ENCODE measurements at regions not wholly inside any gene's neighbourhood (a gene's known extent, or its start where the extent isn't known, plus 50 kb on each side); places are given as distances from the start of the nearest gene placed in this dataset.

- no peak for DNase-seq
- Mint-ChIP-seq H3K9me3 (peaks cover 0 to 3% (median 0%) of the 10 kb centered on the region in 7 donors), H3K27me3 (ENCODE audit: low read depth in 3 of 3) (peaks cover 0 to 1% (median 0%) of the 10 kb centered on the region in 3 donors), H3K36me3 (no peaks in the 10 kb centered on the region), H3K27ac (no peak overlapping the region), H3K4me3 (no peak overlapping the region), H3K4me1 (peaks cover 7% of the 10 kb centered on the region)
- Histone ChIP-seq H2AFZ (ENCODE audit: insufficient read depth, low read depth, low read length, poor library complexity, severe bottlenecking) (no peak overlapping the region), H3K4me1 (ENCODE audit: control insufficient read depth in 1 of 2, insufficient read depth in 2 of 2, low read length in 2 of 2) (peaks cover 10 to 13% of the 10 kb centered on the region in 2 donors), H4K20me1 (ENCODE audit: insufficient read depth, low read length) (no peaks in the 10 kb centered on the region), H3K27me3 (ENCODE audit: control insufficient read depth in 2 of 2, insufficient read depth in 2 of 2, low read length in 2 of 2) (no peaks in the 10 kb centered on the region), H3K27ac (ENCODE audit: low read depth in 1 of 2, low read length in 2 of 2) (no peak overlapping the region), H3K4me2 (replicated peaks; ENCODE audit: extremely low read depth, low read length, poor library complexity, severe bottlenecking) (no peak overlapping the region), H3K36me3 (replicated peaks in 1 of 2; ENCODE audit: control insufficient read depth in 1 of 2, insufficient read depth in 2 of 2, low read length in 2 of 2) (no peaks in the 10 kb centered on the region), H3K79me2 (ENCODE audit: insufficient read depth, low read length) (no peaks in the 10 kb centered on the region), H3K4me3 (replicated peaks in 1 of 3; ENCODE audit: low read depth in 2 of 3, low read length in 3 of 3) (no peak overlapping the region), H3K9me3 (replicated peaks in 1 of 2; ENCODE audit: control insufficient read depth in 1 of 2, insufficient read depth in 1 of 2, low read length in 2 of 2) (no peaks in the 10 kb centered on the region), H3K9ac (ENCODE audit: insufficient read depth, low read length, poor library complexity, severe bottlenecking) (no peak overlapping the region)
- intact Hi-C loops (cut with micrococcal nuclease) = no loop called here
- no CpG with 5 or more reads among the region's 6 CpGs for WGBS (ENCODE audit: insufficient coverage)
- no peak for TF ChIP-seq CTCF (IDR thresholded peaks at IDR 0.05)
These were observed 143.4 kb upstream of the TSC22D2 start for GRCh38 chr3:150264561-150265279.

GRCh38 chr3:150261958-150262357 lies 146.1 kb upstream of the TSC22D2 start:
- no peak overlapping the region for H3K27ac ChIP-seq (ENCODE audit: low read depth in 1 of 2, low read length in 2 of 2)
- no peak for DNase-seq
- Mint-ChIP-seq H3K4me1 (peaks cover 7% of the 10 kb centered on the region), H3K27ac (no peak overlapping the region), H3K9me3 (peaks cover 0 to 3% (median 0%) of the 10 kb centered on the region in 7 donors), H3K36me3 (no peaks in the 10 kb centered on the region), H3K4me3 (no peak overlapping the region), H3K27me3 (ENCODE audit: low read depth in 3 of 3) (peaks cover 0 to 1% (median 0%) of the 10 kb centered on the region in 3 donors)
- no peak overlapping the region for H3K9ac ChIP-seq (ENCODE audit: insufficient read depth, low read length, poor library complexity, severe bottlenecking)
- H3K4me1 ChIP-seq (ENCODE audit: control insufficient read depth in 1 of 2, insufficient read depth in 2 of 2, low read length in 2 of 2) = peaks cover 10 to 13% of the 10 kb centered on the region in 2 donors
- WGBS (ENCODE audit: insufficient coverage) = no CpG with 5 or more reads among the region's 2 CpGs
- no peak overlapping the region for H3K4me2 ChIP-seq (replicated peaks; ENCODE audit: extremely low read depth, low read length, poor library complexity, severe bottlenecking)
- no peak for TF ChIP-seq CTCF (IDR thresholded peaks at IDR 0.05)
- intact Hi-C loops (cut with micrococcal nuclease) = no loop called here
- no peak overlapping the region for H3K4me3 ChIP-seq (replicated peaks in 1 of 3; ENCODE audit: low read depth in 2 of 3, low read length in 3 of 3)
- no peaks in the 10 kb centered on the region for H3K9me3 ChIP-seq (replicated peaks in 1 of 2; ENCODE audit: control insufficient read depth in 1 of 2, insufficient read depth in 1 of 2, low read length in 2 of 2)
- no peaks in the 10 kb centered on the region for H3K79me2 ChIP-seq (ENCODE audit: insufficient read depth, low read length)
- H3K36me3 ChIP-seq (replicated peaks in 1 of 2; ENCODE audit: control insufficient read depth in 1 of 2, insufficient read depth in 2 of 2, low read length in 2 of 2) = no peaks in the 10 kb centered on the region
- no peak overlapping the region for H2AFZ ChIP-seq (ENCODE audit: insufficient read depth, low read depth, low read length, poor library complexity, severe bottlenecking)
- no peaks in the 10 kb centered on the region for H4K20me1 ChIP-seq (ENCODE audit: insufficient read depth, low read length)
- no peaks in the 10 kb centered on the region for H3K27me3 ChIP-seq (ENCODE audit: control insufficient read depth in 2 of 2, insufficient read depth in 2 of 2, low read length in 2 of 2)

Measured in CD14-positive monocyte (primary cell).